Right lobe of liver (tissue), 4 donors: ENCODE measurements at regions not wholly inside any gene's neighbourhood (a gene's known extent, or its start where the extent isn't known, plus 50 kb on each side); places are given as distances from the start of the nearest gene placed in this dataset.

Source experiments
- POLR2A ChIP-seq: fragments of 450-650 bp; IDR thresholded peaks from one replicate; pipeline ENCODE4 v1.6.1; 2017; ENCODE audit warnings: antibody characterized with exemption, mild to moderate bottlenecking
- TF ChIP-seq, protein P1 (sequence below), 4 donors: fragments of 200-600 bp in 3 of 4; fragments of 450-650 bp in 1 of 4; IDR thresholded peaks; one replicate each; pipeline versions ENCODE4 v1.5.1 to v1.8.0; 2016 to 2022; ENCODE audit warnings: antibody characterized with exemption in 4 of 4, mild to moderate bottlenecking in 2 of 4
- donor health status: DM: no; HTN: no; CAD: no.
- donor health status: DM: no; HTN: no; CAD: no.
- donor health status: DM: no; HTN: yes; CAD: no.

DNA sequence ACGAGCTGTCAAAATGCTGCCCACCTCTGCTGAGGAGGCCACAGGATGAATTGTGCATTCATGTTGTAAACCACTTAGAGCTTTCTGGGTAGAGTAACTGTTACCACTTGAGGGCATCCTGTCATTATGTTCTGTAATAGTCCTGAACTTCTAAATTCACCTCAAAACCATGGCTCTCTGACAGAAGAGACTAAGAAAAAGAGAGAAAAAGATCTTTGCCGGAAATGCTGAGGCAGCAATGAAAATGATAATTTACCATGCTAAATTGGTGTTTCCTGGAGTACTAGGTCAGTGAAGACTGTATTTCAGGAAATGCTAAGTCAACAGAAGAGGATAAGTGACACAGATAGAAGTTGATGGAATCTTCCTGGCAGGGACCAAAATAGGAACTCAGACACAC, 942.3 kb upstream of the SLIT2 start:
- TF ChIP-seq, protein P1, sequence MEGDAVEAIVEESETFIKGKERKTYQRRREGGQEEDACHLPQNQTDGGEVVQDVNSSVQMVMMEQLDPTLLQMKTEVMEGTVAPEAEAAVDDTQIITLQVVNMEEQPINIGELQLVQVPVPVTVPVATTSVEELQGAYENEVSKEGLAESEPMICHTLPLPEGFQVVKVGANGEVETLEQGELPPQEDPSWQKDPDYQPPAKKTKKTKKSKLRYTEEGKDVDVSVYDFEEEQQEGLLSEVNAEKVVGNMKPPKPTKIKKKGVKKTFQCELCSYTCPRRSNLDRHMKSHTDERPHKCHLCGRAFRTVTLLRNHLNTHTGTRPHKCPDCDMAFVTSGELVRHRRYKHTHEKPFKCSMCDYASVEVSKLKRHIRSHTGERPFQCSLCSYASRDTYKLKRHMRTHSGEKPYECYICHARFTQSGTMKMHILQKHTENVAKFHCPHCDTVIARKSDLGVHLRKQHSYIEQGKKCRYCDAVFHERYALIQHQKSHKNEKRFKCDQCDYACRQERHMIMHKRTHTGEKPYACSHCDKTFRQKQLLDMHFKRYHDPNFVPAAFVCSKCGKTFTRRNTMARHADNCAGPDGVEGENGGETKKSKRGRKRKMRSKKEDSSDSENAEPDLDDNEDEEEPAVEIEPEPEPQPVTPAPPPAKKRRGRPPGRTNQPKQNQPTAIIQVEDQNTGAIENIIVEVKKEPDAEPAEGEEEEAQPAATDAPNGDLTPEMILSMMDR (IDR thresholded peaks at IDR 0.05), result no peak
- TF ChIP-seq POLR2A, result no peak
